Natural killer cell (primary cell): ENCODE measurements at regions not wholly inside any gene's neighbourhood (a gene's known extent, or its start where the extent isn't known, plus 50 kb on each side); places are given as distances from the start of the nearest gene placed in this dataset.

Source experiments
- ATAC-seq, 3 donors: fragments of 150-1000 bp in 2 of 3; fragments of 200-7000 bp in 1 of 3; cut with Tn5 transposase; 1 replicate in 1 of 3; 2 replicates in 2 of 3; pipeline ENCODE4 v1.10.0; 2021; ENCODE audit warnings: mild to moderate bottlenecking in 2 of 3, moderate library complexity in 2 of 3
- DNase-seq, 2 donors: peaks; one replicate each; pipeline versions ENCODE4 v3.0.0 to v3.0.0-alpha.2; 2013 to 2021; ENCODE audit warnings: mixed read lengths in 1 of 2
- H3K27ac ChIP-seq: one replicate; pipeline ENCODE4 v1.5.1; 2013; ENCODE audit warnings: mild to moderate bottlenecking, low read length
- H3K27me3 ChIP-seq: one replicate; pipeline ENCODE4 v1.6.1; 2013; ENCODE audit warnings: low read length; ENCODE audit not compliant: control insufficient read depth, insufficient read depth
- H3K36me3 ChIP-seq: one replicate; pipeline ENCODE4 v1.6.1; 2013; ENCODE audit warnings: low read length; ENCODE audit not compliant: control insufficient read depth, insufficient read depth
- H3K4me1 ChIP-seq: one replicate; pipeline ENCODE4 v1.6.1; 2013; ENCODE audit warnings: low read length; ENCODE audit not compliant: control insufficient read depth, insufficient read depth
- H3K4me3 ChIP-seq: one replicate; pipeline ENCODE4 v1.5.1; 2013; ENCODE audit warnings: low read length
- H3K9me3 ChIP-seq: one replicate; pipeline ENCODE4 v1.6.1; 2013; ENCODE audit warnings: low read length; ENCODE audit not compliant: control insufficient read depth, insufficient read depth
- H3K27ac Mint-ChIP-seq, 2 donors: one replicate each; pipeline ENCODE4 v1.8.0; 2022; ENCODE audit warnings: mild to moderate bottlenecking in 2 of 2, mixed read lengths in 2 of 2, moderate library complexity in 1 of 2
- H3K27me3 Mint-ChIP-seq, 2 donors: one replicate each; pipeline ENCODE4 v1.8.0; 2022; ENCODE audit warnings: low read depth in 2 of 2, mixed read lengths in 2 of 2
- H3K36me3 Mint-ChIP-seq: one replicate; pipeline ENCODE4 v1.8.0; 2022; ENCODE audit warnings: mixed read lengths
- H3K4me1 Mint-ChIP-seq, 2 donors: one replicate each; pipeline ENCODE4 v1.8.0; 2022; ENCODE audit warnings: mixed read lengths in 2 of 2
- H3K4me3 Mint-ChIP-seq: one replicate; pipeline ENCODE4 v1.8.0; 2022; ENCODE audit warnings: mild to moderate bottlenecking, moderate library complexity, mixed read lengths
- H3K9me3 Mint-ChIP-seq, 2 donors: one replicate each; pipeline ENCODE4 v1.8.0; 2022; ENCODE audit warnings: mixed read lengths in 2 of 2
- CTCF ChIP-seq: fragments of 200-600 bp; IDR thresholded peaks from one replicate; pipeline ENCODE4 v1.8.0; 2022; ENCODE audit warnings: antibody characterized with exemption
- WGBS: methylation state at CpG from one replicate; pipeline ENCODE4 v1.1.7; 2013; ENCODE audit warnings: missing lambda C conversion rate; ENCODE audit not compliant: insufficient coverage; 5-methylcytosine and 5-hydroxymethylcytosine counted together
- intact Hi-C: fragments of 100-400 bp; cut with micrococcal nuclease; formaldehyde crosslinking; loops from one replicate; pipeline ENCODE4 v1.14.2; 2022

DNA sequence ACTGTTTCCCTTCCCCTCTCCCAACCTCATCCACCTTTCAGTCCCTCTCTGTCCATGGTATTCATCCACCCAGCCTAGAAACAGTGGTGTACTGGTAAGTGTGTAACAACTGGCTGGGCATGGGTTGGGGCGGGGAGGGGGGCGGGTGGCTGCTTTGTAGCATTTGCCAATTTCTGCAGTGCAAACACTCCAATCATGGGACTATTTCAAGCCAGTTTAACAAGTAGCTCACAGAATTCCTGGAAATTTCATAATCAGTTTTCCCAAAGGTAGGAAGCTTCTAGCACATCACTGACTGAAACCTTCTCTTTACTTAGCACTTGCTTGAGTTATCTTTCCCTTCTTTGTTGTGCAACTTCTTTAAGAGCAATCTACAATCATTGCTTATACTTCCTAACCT lies 100.8 kb upstream of the WASF3 start:
- Mint-ChIP-seq H3K27me3 (peaks cover 16 to 54% of the 10 kb centered on the region in 2 donors), H3K27ac (no peak overlapping the region), H3K36me3 (no peaks in the 10 kb centered on the region), H3K4me3 (no peak overlapping the region), H3K9me3 (no peaks in the 10 kb centered on the region), H3K4me1 (no peaks in the 10 kb centered on the region)
- TF ChIP-seq CTCF = no peak
- H3K27me3 ChIP-seq = no peaks in the 10 kb centered on the region
- WGBS = 100% methylated on average over 2 of the region's 2 CpGs
- no peaks in the 10 kb centered on the region for H3K9me3 ChIP-seq
- no peaks in the 10 kb centered on the region for H3K36me3 ChIP-seq
- H3K4me3 ChIP-seq = no peak overlapping the region
- H3K4me1 ChIP-seq = no peaks in the 10 kb centered on the region
- no peak for DNase-seq
- no peak for ATAC-seq
- intact Hi-C loops = no loop called here
- H3K27ac ChIP-seq = no peak overlapping the region

GRCh38 chr13:26457212-26457611 lies 100.3 kb upstream of the WASF3 start:
- ATAC-seq (no peak), DNase-seq (no peak)
- no peaks in the 10 kb centered on the region for H3K36me3 ChIP-seq
- Mint-ChIP-seq H3K4me3 (no peak overlapping the region), H3K4me1 (no peaks in the 10 kb centered on the region), H3K36me3 (no peaks in the 10 kb centered on the region), H3K27ac (no peak overlapping the region), H3K9me3 (no peaks in the 10 kb centered on the region), H3K27me3 (peaks cover 15 to 52% of the 10 kb centered on the region in 2 donors)
- intact Hi-C loops = no loop called here
- H3K27ac ChIP-seq = no peak overlapping the region
- TF ChIP-seq CTCF = no peak
- H3K4me3 ChIP-seq = no peak overlapping the region
- no peaks in the 10 kb centered on the region for H3K9me3 ChIP-seq
- H3K4me1 ChIP-seq = no peaks in the 10 kb centered on the region
- H3K27me3 ChIP-seq = no peaks in the 10 kb centered on the region

DNA sequence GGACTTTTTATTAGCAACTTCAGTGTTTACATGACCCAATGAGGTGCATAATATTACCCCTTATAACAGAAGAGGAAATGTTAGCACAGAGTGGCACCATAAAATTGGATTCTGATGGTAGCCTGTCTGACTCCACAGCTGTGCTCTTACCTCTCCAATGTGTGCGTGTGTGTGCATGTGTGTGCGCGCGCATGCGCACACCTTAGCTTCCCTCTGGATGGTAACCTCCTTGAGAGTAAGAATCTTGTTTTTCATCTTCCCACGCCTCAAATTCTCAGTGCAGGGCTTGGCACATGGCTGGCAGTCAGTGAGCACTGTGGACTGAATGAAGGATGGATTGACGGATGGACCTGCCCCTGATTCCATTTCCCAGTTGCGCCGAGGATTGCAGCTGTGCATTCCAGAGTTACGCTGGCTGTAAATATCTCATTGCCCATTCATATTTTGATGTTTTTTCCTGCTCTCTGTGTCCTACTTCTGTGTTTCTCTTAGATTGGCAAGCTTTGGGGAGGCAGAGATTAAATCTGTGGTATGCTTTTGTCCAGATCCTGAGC lies 99.2 kb upstream of the WASF3 start:
- Mint-ChIP-seq H3K4me3 (no peak overlapping the region), H3K9me3 (no peaks in the 10 kb centered on the region), H3K4me1 (no peaks in the 10 kb centered on the region), H3K27ac (no peak overlapping the region), H3K27me3 (peaks cover 15 to 43% of the 10 kb centered on the region in 2 donors), H3K36me3 (no peaks in the 10 kb centered on the region)
- Histone ChIP-seq H3K36me3 (no peaks in the 10 kb centered on the region), H3K4me3 (no peak overlapping the region), H3K9me3 (no peaks in the 10 kb centered on the region), H3K27ac (no peak overlapping the region), H3K4me1 (no peaks in the 10 kb centered on the region), H3K27me3 (no peaks in the 10 kb centered on the region)
- no peak for TF ChIP-seq CTCF
- ATAC-seq (no peak), DNase-seq (no peak)
- WGBS = 91% methylated on average over 10 of the region's 10 CpGs
- intact Hi-C loops = no loop called here
